Panc1 (cell line): ENCODE measurements at regions not wholly inside any gene's neighbourhood (a gene's known extent, or its start where the extent isn't known, plus 50 kb on each side); places are given as distances from the start of the nearest gene placed in this dataset.

Source experiments
- ATAC-seq: fragments of 200-7000 bp; cut with Tn5 transposase; 2 replicates; pipeline ENCODE4 v1.9.1; 2020; ENCODE audit warnings: mild to moderate bottlenecking, moderate library complexity
- BruUV-seq: library from RNA; stranded (reverse); fragments of 400-500 nt; replicated peaks from 2 replicates; lab custom pipeline; 2021; lab: Mats Ljungman, UMichigan
- CTCF ChIA-PET: fragments of 300-600 bp; sonication (Branson Sonifier 250); formaldehyde crosslinking; loops from one replicate; lab custom pipeline; 2022; ENCODE audit warnings: antibody characterized with exemption; lab: Charles Lee
- POLR2A ChIA-PET: fragments of 300-600 bp; sonication (Branson Sonifier 250); formaldehyde crosslinking; loops from one replicate; lab custom pipeline; 2022; ENCODE audit warnings: antibody characterized with exemption; lab: Charles Lee
- DNase-seq: peaks from one replicate; pipeline ENCODE4 v3.0.0-alpha.2; 2010; ENCODE audit warnings: low read depth, low spot score
- H3K27ac ChIP-seq: 2 replicates; pipeline ENCODE4 v1.5.1; 2011; ENCODE audit warnings: mild to moderate bottlenecking, low read length, inconsistent platforms
- H3K27me3 ChIP-seq: fragments of 200-500 bp; sonication (Bioruptor generic); 2 replicates; pipeline ENCODE4 v1.6.0; 2014; ENCODE audit warnings: low read length, inconsistent platforms; ENCODE audit not compliant: control insufficient read depth, insufficient read depth
- H3K36me3 ChIP-seq: fragments of 200-500 bp; sonication (Bioruptor generic); 2 replicates; pipeline ENCODE4 v1.5.1; 2014; ENCODE audit warnings: inconsistent platforms, mild to moderate bottlenecking, low read length, moderate library complexity; ENCODE audit not compliant: control insufficient read depth, insufficient read depth
- H3K4me1 ChIP-seq: 2 replicates; pipeline ENCODE4 v1.5.1; 2011; ENCODE audit warnings: inconsistent platforms, mild to moderate bottlenecking, low read length, moderate library complexity; ENCODE audit not compliant: control insufficient read depth, insufficient read depth
- H3K4me3 ChIP-seq, 2 experiments: 2 replicates each; pipeline ENCODE4 v1.5.1; 2011 to 2012; ENCODE audit warnings: low read depth in 2 of 2, low read length in 2 of 2, mild to moderate bottlenecking in 2 of 2, inconsistent platforms in 1 of 2, moderate library complexity in 1 of 2
- H3K9me3 ChIP-seq: fragments of 200-500 bp; sonication (Bioruptor generic); 2 replicates; pipeline ENCODE4 v1.5.1; 2014; ENCODE audit warnings: low read depth, mild to moderate bottlenecking, inconsistent platforms, low read length, moderate library complexity; ENCODE audit not compliant: control insufficient read depth, insufficient read depth
- POLR2AphosphoS5 ChIP-seq: IDR thresholded peaks from 2 replicates; pipeline ENCODE4 v1.6.1; 2012; ENCODE audit warnings: mild to moderate bottlenecking, low read depth, low read length, moderate library complexity
- SIN3A ChIP-seq: IDR thresholded peaks from 2 replicates; pipeline ENCODE4 v1.6.1; 2012; ENCODE audit warnings: low read depth, mild to moderate bottlenecking, low read length, moderate library complexity, borderline replicate concordance; ENCODE audit not compliant: insufficient read depth
- TCF7L2 ChIP-seq: IDR thresholded peaks from 2 replicates; pipeline ENCODE4 v1.6.1; 2011; ENCODE audit warnings: mild to moderate bottlenecking, low read depth, low read length, inconsistent platforms
- in situ Hi-C: cut with HindIII; loops from 2 replicates; pipeline ENCODE4 v1.10.0; 2016; ENCODE audit warnings: low sequenced_read_pairs, low pct_unique_long_range_greater_than_20kb
- intact Hi-C: fragments of 100-400 bp; cut with micrococcal nuclease; formaldehyde crosslinking; loops from one replicate; pipeline ENCODE4 v1.10.0; 2022; ENCODE audit not compliant: unreplicated experiment
- TF ChIP-seq, protein P1 (sequence below), 2 experiments: IDR thresholded peaks; 2 replicates each; pipeline ENCODE4 v1.6.1; 2011 to 2012; ENCODE audit warnings: low read depth in 2 of 2, control low read depth in 1 of 2, low read length in 1 of 2, mild to moderate bottlenecking in 1 of 2, moderate library complexity in 1 of 2; ENCODE audit not compliant: insufficient read depth in 1 of 2
- TF ChIP-seq, protein P2 (sequence below): fragments of 450-650 bp; IDR thresholded peaks from 2 replicates; pipeline ENCODE4 v1.5.1; 2017; ENCODE audit warnings: mild to moderate bottlenecking

DNA sequence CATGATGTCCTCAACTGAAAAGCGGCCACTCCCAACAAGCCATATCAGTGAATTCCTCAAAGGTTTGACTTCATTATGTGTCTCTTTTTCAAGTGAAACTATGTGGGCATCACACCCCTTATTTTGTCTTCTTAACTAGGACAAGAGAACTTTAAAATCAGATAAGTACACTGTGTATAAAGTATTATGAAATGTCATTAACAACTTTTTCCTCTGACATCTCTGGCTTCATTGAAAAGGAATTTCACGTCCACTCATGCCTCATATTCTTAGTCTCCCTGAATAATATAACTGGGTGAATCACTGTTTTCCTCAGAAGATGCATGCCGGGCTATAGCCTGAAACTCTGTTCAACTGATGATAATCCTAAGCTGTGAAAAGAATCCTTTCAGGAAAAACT is 415.8 kb downstream of the ACTL7B start:
- ATAC-seq: no peak
- no peak overlapping the region for H3K27ac ChIP-seq
- in situ Hi-C loops (no loop called here), intact Hi-C loops (no loop called here)
- BruUV-seq: no TSS peak
- no peak overlapping the region for H3K4me3 ChIP-seq
- CTCF ChIA-PET: no interaction called here
- no peaks in the 10 kb centered on the region for H3K36me3 ChIP-seq
- POLR2A ChIA-PET: no interaction called here
- no peaks in the 10 kb centered on the region for H3K9me3 ChIP-seq
- no peak for DNase-seq
- no peaks in the 10 kb centered on the region for H3K27me3 ChIP-seq
- TF ChIP-seq, protein P1, sequence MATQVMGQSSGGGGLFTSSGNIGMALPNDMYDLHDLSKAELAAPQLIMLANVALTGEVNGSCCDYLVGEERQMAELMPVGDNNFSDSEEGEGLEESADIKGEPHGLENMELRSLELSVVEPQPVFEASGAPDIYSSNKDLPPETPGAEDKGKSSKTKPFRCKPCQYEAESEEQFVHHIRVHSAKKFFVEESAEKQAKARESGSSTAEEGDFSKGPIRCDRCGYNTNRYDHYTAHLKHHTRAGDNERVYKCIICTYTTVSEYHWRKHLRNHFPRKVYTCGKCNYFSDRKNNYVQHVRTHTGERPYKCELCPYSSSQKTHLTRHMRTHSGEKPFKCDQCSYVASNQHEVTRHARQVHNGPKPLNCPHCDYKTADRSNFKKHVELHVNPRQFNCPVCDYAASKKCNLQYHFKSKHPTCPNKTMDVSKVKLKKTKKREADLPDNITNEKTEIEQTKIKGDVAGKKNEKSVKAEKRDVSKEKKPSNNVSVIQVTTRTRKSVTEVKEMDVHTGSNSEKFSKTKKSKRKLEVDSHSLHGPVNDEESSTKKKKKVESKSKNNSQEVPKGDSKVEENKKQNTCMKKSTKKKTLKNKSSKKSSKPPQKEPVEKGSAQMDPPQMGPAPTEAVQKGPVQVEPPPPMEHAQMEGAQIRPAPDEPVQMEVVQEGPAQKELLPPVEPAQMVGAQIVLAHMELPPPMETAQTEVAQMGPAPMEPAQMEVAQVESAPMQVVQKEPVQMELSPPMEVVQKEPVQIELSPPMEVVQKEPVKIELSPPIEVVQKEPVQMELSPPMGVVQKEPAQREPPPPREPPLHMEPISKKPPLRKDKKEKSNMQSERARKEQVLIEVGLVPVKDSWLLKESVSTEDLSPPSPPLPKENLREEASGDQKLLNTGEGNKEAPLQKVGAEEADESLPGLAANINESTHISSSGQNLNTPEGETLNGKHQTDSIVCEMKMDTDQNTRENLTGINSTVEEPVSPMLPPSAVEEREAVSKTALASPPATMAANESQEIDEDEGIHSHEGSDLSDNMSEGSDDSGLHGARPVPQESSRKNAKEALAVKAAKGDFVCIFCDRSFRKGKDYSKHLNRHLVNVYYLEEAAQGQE (IDR thresholded peaks at IDR 0.05; ENCODE audit: insufficient read depth in 1 of 2, low read depth in 2 of 2, low read length in 1 of 2): no peak
- TF ChIP-seq TCF7L2: no peak
- TF ChIP-seq SIN3A: no peak
- TF ChIP-seq, protein P2, sequence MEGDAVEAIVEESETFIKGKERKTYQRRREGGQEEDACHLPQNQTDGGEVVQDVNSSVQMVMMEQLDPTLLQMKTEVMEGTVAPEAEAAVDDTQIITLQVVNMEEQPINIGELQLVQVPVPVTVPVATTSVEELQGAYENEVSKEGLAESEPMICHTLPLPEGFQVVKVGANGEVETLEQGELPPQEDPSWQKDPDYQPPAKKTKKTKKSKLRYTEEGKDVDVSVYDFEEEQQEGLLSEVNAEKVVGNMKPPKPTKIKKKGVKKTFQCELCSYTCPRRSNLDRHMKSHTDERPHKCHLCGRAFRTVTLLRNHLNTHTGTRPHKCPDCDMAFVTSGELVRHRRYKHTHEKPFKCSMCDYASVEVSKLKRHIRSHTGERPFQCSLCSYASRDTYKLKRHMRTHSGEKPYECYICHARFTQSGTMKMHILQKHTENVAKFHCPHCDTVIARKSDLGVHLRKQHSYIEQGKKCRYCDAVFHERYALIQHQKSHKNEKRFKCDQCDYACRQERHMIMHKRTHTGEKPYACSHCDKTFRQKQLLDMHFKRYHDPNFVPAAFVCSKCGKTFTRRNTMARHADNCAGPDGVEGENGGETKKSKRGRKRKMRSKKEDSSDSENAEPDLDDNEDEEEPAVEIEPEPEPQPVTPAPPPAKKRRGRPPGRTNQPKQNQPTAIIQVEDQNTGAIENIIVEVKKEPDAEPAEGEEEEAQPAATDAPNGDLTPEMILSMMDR: no peak
- no peak for TF ChIP-seq POLR2AphosphoS5
- no peaks in the 10 kb centered on the region for H3K4me1 ChIP-seq

DNA sequence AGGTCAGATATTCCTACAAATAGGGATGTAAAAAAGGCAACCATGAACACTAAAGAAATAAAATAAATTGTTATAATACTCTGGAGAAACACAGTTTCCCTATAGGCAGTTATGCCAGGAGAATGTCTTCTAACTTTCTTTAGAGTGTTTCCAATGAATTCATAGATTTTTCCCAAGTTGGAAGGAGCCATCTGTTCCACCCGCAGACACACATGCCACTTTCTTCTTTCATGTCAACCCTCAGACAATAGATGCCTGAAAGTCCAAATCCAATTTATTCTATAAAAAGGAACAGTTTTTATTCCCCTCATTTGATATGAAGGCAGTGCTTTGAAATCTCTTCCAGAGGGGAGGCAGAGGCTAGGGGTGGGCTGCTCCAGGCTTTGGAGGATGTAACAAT is 418.1 kb downstream of the ACTL7B start:
- H3K36me3 ChIP-seq: no peaks in the 10 kb centered on the region
- in situ Hi-C loops: no loop called here
- TF ChIP-seq SIN3A: no peak
- no peak for TF ChIP-seq TCF7L2
- TF ChIP-seq POLR2AphosphoS5: no peak
- TF ChIP-seq, protein P1 (IDR thresholded peaks at IDR 0.05; ENCODE audit: insufficient read depth in 1 of 2, low read depth in 2 of 2, low read length in 1 of 2): no peak
- TF ChIP-seq, protein P2: no peak

More for the DNA sequence above, 418.1 kb downstream of the ACTL7B start:
- BruUV-seq: no TSS peak
- Histone ChIP-seq H3K27me3 (no peaks in the 10 kb centered on the region), H3K4me3 (no peak overlapping the region), H3K9me3 (no peaks in the 10 kb centered on the region), H3K27ac (no peak overlapping the region), H3K4me1 (no peaks in the 10 kb centered on the region)
- DNase-seq (no peak), ATAC-seq (no peak)
- CTCF ChIA-PET: no interaction called here
- intact Hi-C loops: no loop called here
- POLR2A ChIA-PET: no interaction called here
